ENCODE measurements at regions not wholly inside any gene's neighbourhood (a gene's known extent, or its start where the extent isn't known, plus 50 kb on each side); places are given as distances from the start of the nearest gene placed in this dataset.

DNA sequence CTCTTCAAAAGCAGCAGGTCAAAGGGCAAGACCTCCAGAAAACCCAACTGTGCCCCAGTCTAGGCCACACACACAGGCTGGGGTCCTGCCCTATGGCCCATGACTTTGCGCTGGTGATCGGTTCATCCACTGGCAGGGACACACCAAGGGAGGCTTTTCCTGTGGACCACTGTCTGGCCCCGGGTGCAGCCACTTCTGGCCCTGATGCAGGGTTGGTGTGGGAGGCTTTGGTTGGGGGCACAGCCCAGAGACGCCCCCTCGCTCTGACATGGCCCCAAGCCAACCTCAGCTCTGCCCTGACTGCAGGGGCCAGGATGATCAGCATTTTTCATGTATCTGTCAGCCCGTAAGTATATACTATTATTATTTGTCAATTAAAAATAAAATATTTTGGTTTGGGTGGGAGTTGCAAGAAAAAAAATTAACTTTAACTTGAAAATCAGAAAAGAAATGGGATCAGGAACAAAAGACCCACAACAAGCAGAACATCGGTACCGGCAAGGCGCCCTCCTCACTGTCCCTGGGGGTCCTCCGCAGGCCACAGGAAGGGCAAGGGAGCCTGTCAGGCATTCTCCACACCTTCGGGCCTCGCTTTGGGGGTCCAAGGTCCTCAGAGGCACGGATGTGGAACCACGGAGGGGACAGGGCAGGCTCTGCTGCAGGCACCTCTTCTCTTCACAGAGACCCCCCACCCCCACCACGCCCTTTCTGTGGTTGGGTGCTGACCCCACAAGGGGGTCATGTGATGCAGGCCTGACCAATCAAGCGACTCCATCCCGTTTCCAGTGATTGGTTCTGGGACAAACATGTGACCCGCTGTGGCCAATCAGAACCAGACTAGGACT lies 181.5 kb upstream of the SFSWAP start:
- Histone ChIP-seq H3K9ac (ENCODE audit: low read length) (no peak overlapping the region), H4K5ac (ENCODE audit: low read length) (no peak overlapping the region), H3K27ac (ENCODE audit: low read depth, low read length) (no peak overlapping the region), H3K36me3 (ENCODE audit: control insufficient read depth, insufficient read depth, low read length) (no peaks in the 10 kb centered on the region), H3K23ac (ENCODE audit: low read length) (no peak overlapping the region), H3K79me1 (ENCODE audit: low read length) (no peaks in the 10 kb centered on the region), H3K79me2 (ENCODE audit: control insufficient read depth, insufficient read depth, low read length) (no peaks in the 10 kb centered on the region), H3K4me1 (ENCODE audit: control insufficient read depth, low read depth, low read length) (no peaks in the 10 kb centered on the region), H3K4me2 (ENCODE audit: low read length) (no peak overlapping the region), H4K8ac (ENCODE audit: low read depth, low read length) (no peak overlapping the region), H3K4ac (ENCODE audit: low read depth, low read length) (no peak overlapping the region), H3K4me3 (ENCODE audit: low read length) (no peak overlapping the region), H3K27me3 (ENCODE audit: insufficient read depth, low read length, poor library complexity) (no peaks in the 10 kb centered on the region), H3K18ac (ENCODE audit: low read length) (no peak overlapping the region), H2BK15ac (replicated peaks; ENCODE audit: low read depth) (no peak overlapping the region), H2AK5ac (ENCODE audit: low read length) (no peak overlapping the region), H2BK120ac (ENCODE audit: low read depth, low read length) (no peak overlapping the region), H3K56ac (ENCODE audit: low read length) (no peak overlapping the region), H2BK5ac (ENCODE audit: low read length) (no peak overlapping the region)
- no CpG with 5 or more reads among the region's 18 CpGs for WGBS (ENCODE audit: extremely low coverage, insufficient coverage, low lambda C conversion rate)
- DNase-seq, result no peak

DNA sequence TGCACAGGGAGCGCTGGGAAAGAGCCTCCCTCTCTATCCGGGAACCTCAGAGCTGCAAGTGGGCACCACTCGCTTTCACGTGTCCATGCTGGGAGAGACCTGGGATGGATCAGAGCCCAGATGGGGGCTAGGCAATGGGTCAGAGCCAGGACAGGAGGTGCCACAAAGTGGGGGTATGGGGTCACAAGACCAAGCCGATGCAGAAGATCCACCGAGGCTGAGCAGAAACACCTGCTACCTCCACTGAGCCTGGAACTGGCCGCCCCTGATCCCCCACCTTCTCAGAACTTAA lies 180.9 kb upstream of the SFSWAP start:
- no peak overlapping the region for H2BK120ac ChIP-seq (ENCODE audit: low read depth, low read length)
- no peak overlapping the region for H3K23ac ChIP-seq (ENCODE audit: low read length)
- H2BK5ac ChIP-seq (ENCODE audit: low read length), result no peak overlapping the region
- no peak overlapping the region for H2AK5ac ChIP-seq (ENCODE audit: low read length)
- H4K8ac ChIP-seq (ENCODE audit: low read depth, low read length), result no peak overlapping the region
- H3K4me3 ChIP-seq (ENCODE audit: low read length), result no peak overlapping the region
- H3K36me3 ChIP-seq (ENCODE audit: control insufficient read depth, insufficient read depth, low read length), result no peaks in the 10 kb centered on the region
- no peak for DNase-seq
- no peak overlapping the region for H3K27ac ChIP-seq (ENCODE audit: low read depth, low read length)
- no peak overlapping the region for H4K5ac ChIP-seq (ENCODE audit: low read length)
- no peak overlapping the region for H3K18ac ChIP-seq (ENCODE audit: low read length)
- no peaks in the 10 kb centered on the region for H3K79me1 ChIP-seq (ENCODE audit: low read length)
- H3K56ac ChIP-seq (ENCODE audit: low read length), result no peak overlapping the region
- H3K4me2 ChIP-seq (ENCODE audit: low read length), result no peak overlapping the region
- H3K4me1 ChIP-seq (ENCODE audit: control insufficient read depth, low read depth, low read length), result no peaks in the 10 kb centered on the region
- H3K79me2 ChIP-seq (ENCODE audit: control insufficient read depth, insufficient read depth, low read length), result no peaks in the 10 kb centered on the region
- H3K4ac ChIP-seq (ENCODE audit: low read depth, low read length), result no peak overlapping the region
- WGBS (ENCODE audit: extremely low coverage, insufficient coverage, low lambda C conversion rate), result no CpG with 5 or more reads among the region's 7 CpGs
- no peaks in the 10 kb centered on the region for H3K27me3 ChIP-seq (ENCODE audit: insufficient read depth, low read length, poor library complexity)
- no peak overlapping the region for H3K9ac ChIP-seq (ENCODE audit: low read length)
- H2BK15ac ChIP-seq (replicated peaks; ENCODE audit: low read depth), result no peak overlapping the region

DNA sequence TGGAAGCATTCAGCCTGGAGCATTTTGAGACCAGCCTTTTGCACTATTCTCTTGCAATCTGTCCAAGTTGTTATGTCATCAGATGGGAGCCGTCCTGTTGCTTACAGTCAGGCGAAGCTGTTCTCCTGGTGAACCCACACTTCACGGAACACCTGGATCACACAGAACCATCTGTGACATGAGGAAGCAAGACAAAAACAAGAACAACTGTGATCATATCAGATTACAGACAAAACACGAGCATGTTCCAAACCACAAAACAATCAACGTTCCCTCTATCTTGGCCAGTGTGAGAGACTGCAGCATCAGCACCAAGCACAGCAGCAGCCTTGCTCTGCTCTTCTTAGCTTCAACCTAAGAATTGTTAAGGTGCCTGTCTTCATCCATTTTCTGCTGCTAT lies 180.5 kb upstream of the SFSWAP start:
- H3K23ac ChIP-seq (ENCODE audit: low read length), result no peak overlapping the region
- no peak overlapping the region for H2BK5ac ChIP-seq (ENCODE audit: low read length)

DNA sequence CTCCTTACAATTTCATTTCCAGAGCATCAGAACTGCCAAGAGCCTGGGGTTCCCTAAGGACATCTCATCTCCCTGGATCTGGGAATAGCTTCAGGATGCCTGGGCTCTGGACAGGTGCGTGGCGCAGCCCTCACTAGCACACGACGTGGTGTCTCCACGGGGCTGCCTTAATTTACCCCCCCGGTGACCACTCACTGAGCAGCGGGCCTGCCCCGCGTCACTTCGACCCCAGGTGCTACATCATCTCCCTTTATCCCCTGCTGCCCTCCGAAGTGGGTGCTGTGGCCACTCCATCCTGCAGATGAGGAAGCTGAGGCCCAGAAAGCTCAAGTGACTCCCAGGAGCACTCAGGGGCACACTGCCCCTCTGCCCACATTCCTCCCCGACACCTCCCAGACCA lies 177.8 kb upstream of the SFSWAP start:
- Histone ChIP-seq H3K27me3 (ENCODE audit: insufficient read depth, low read length, poor library complexity) (no peaks in the 10 kb centered on the region), H3K4ac (ENCODE audit: low read depth, low read length) (no peak overlapping the region), H2BK15ac (replicated peaks; ENCODE audit: low read depth) (no peak overlapping the region), H2BK5ac (ENCODE audit: low read length) (no peak overlapping the region), H4K8ac (ENCODE audit: low read depth, low read length) (no peak overlapping the region), H3K23ac (ENCODE audit: low read length) (no peak overlapping the region), H3K79me2 (ENCODE audit: control insufficient read depth, insufficient read depth, low read length) (no peaks in the 10 kb centered on the region), H2AK5ac (ENCODE audit: low read length) (no peak overlapping the region), H3K36me3 (ENCODE audit: control insufficient read depth, insufficient read depth, low read length) (no peaks in the 10 kb centered on the region), H3K4me1 (ENCODE audit: control insufficient read depth, low read depth, low read length) (no peaks in the 10 kb centered on the region), H3K4me3 (ENCODE audit: low read length) (no peak overlapping the region), H4K5ac (ENCODE audit: low read length) (no peak overlapping the region), H3K4me2 (ENCODE audit: low read length) (no peak overlapping the region), H2BK120ac (ENCODE audit: low read depth, low read length) (no peak overlapping the region), H3K79me1 (ENCODE audit: low read length) (no peaks in the 10 kb centered on the region), H3K27ac (ENCODE audit: low read depth, low read length) (no peak overlapping the region), H3K18ac (ENCODE audit: low read length) (no peak overlapping the region), H3K56ac (ENCODE audit: low read length) (no peak overlapping the region), H3K9ac (ENCODE audit: low read length) (no peak overlapping the region)
- no CpG with 5 or more reads among the region's 12 CpGs for WGBS (ENCODE audit: extremely low coverage, insufficient coverage, low lambda C conversion rate)
- DNase-seq, result no peak

More for the DNA sequence above, 180.5 kb upstream of the SFSWAP start:
- Histone ChIP-seq H3K79me2 (ENCODE audit: control insufficient read depth, insufficient read depth, low read length) (no peaks in the 10 kb centered on the region), H3K56ac (ENCODE audit: low read length) (no peak overlapping the region), H2BK120ac (ENCODE audit: low read depth, low read length) (no peak overlapping the region), H4K5ac (ENCODE audit: low read length) (no peak overlapping the region), H3K4me3 (ENCODE audit: low read length) (no peak overlapping the region), H3K18ac (ENCODE audit: low read length) (no peak overlapping the region), H3K4me1 (ENCODE audit: control insufficient read depth, low read depth, low read length) (no peaks in the 10 kb centered on the region), H3K36me3 (ENCODE audit: control insufficient read depth, insufficient read depth, low read length) (no peaks in the 10 kb centered on the region), H3K27me3 (ENCODE audit: insufficient read depth, low read length, poor library complexity) (no peaks in the 10 kb centered on the region), H4K8ac (ENCODE audit: low read depth, low read length) (no peak overlapping the region), H3K9ac (ENCODE audit: low read length) (no peak overlapping the region), H3K27ac (ENCODE audit: low read depth, low read length) (no peak overlapping the region), H3K79me1 (ENCODE audit: low read length) (no peaks in the 10 kb centered on the region), H3K4ac (ENCODE audit: low read depth, low read length) (no peak overlapping the region), H3K4me2 (ENCODE audit: low read length) (no peak overlapping the region), H2BK15ac (replicated peaks; ENCODE audit: low read depth) (no peak overlapping the region), H2AK5ac (ENCODE audit: low read length) (no peak overlapping the region)
- DNase-seq, result no peak
- no CpG with 5 or more reads among the region's 5 CpGs for WGBS (ENCODE audit: extremely low coverage, insufficient coverage, low lambda C conversion rate)

DNA sequence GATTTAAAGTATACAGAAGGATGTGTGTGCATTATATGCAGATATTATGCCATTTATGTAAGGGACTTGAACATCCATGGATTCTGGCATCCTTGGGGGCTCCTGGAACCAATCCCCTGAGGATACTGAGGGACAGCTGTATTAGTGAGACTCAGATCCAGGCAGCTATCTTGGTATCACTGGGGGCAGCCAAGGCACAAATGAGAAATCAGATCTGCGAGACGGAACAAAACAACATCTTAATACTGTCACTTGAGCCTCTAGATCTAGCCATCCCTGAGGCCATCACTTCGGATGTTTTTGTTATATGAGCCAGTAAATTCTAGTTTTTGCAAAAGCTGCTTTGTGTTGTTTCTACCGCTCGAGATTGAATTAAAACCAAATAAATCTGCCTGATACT lies 175.1 kb upstream of the SFSWAP start:
- no peak overlapping the region for H4K8ac ChIP-seq (ENCODE audit: low read depth, low read length)
- DNase-seq, result no peak
- no peak overlapping the region for H3K23ac ChIP-seq (ENCODE audit: low read length)
- no peaks in the 10 kb centered on the region for H3K79me1 ChIP-seq (ENCODE audit: low read length)
- no peak overlapping the region for H4K5ac ChIP-seq (ENCODE audit: low read length)
- no CpG with 5 or more reads among the region's 5 CpGs for WGBS (ENCODE audit: extremely low coverage, insufficient coverage, low lambda C conversion rate)
- no peak overlapping the region for H3K18ac ChIP-seq (ENCODE audit: low read length)
- H3K4me1 ChIP-seq (ENCODE audit: control insufficient read depth, low read depth, low read length), result no peaks in the 10 kb centered on the region
- no peaks in the 10 kb centered on the region for H3K27me3 ChIP-seq (ENCODE audit: insufficient read depth, low read length, poor library complexity)
- no peak overlapping the region for H3K27ac ChIP-seq (ENCODE audit: low read depth, low read length)
- no peak overlapping the region for H3K9ac ChIP-seq (ENCODE audit: low read length)
- H3K56ac ChIP-seq (ENCODE audit: low read length), result no peak overlapping the region
- H2BK15ac ChIP-seq (replicated peaks; ENCODE audit: low read depth), result no peak overlapping the region
- H3K4ac ChIP-seq (ENCODE audit: low read depth, low read length), result no peak overlapping the region
- H3K79me2 ChIP-seq (ENCODE audit: control insufficient read depth, insufficient read depth, low read length), result no peaks in the 10 kb centered on the region
- no peak overlapping the region for H2BK120ac ChIP-seq (ENCODE audit: low read depth, low read length)
- no peak overlapping the region for H2AK5ac ChIP-seq (ENCODE audit: low read length)
- H3K36me3 ChIP-seq (ENCODE audit: control insufficient read depth, insufficient read depth, low read length), result no peaks in the 10 kb centered on the region
- H2BK5ac ChIP-seq (ENCODE audit: low read length), result no peak overlapping the region
- no peak overlapping the region for H3K4me3 ChIP-seq (ENCODE audit: low read length)
- no peak overlapping the region for H3K4me2 ChIP-seq (ENCODE audit: low read length)

DNA sequence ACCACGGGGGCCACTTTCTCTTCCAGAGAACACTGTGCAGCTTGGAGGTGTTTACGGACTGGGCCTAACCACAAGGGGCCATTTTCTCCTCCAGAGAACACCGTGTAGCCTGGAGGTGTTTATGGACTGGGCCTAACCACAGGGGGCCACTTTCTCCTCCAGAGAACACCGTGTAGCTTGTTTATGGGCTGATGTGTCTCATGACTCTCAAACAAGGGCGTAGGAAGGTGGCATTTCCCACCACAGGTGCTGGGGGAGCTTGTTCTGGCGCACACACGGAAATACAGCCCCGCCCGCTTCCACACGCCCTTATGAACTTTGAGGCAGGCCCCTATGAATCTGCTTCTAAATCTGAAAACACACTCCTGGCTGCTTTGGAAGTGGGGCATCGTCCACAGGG lies 174.6 kb upstream of the SFSWAP start:
- no CpG with 5 or more reads among the region's 11 CpGs for WGBS (ENCODE audit: extremely low coverage, insufficient coverage, low lambda C conversion rate)
- Histone ChIP-seq H3K18ac (ENCODE audit: low read length) (no peak overlapping the region), H3K9ac (ENCODE audit: low read length) (no peak overlapping the region), H3K79me1 (ENCODE audit: low read length) (no peaks in the 10 kb centered on the region), H4K8ac (ENCODE audit: low read depth, low read length) (no peak overlapping the region), H4K5ac (ENCODE audit: low read length) (no peak overlapping the region), H3K27ac (ENCODE audit: low read depth, low read length) (no peak overlapping the region), H3K4me1 (ENCODE audit: control insufficient read depth, low read depth, low read length) (no peaks in the 10 kb centered on the region), H3K4me2 (ENCODE audit: low read length) (no peak overlapping the region), H2BK120ac (ENCODE audit: low read depth, low read length) (no peak overlapping the region), H3K27me3 (ENCODE audit: insufficient read depth, low read length, poor library complexity) (no peaks in the 10 kb centered on the region), H2BK15ac (replicated peaks; ENCODE audit: low read depth) (no peak overlapping the region), H2AK5ac (ENCODE audit: low read length) (no peak overlapping the region), H3K56ac (ENCODE audit: low read length) (no peak overlapping the region), H3K79me2 (ENCODE audit: control insufficient read depth, insufficient read depth, low read length) (no peaks in the 10 kb centered on the region), H3K4me3 (ENCODE audit: low read length) (no peak overlapping the region), H3K36me3 (ENCODE audit: control insufficient read depth, insufficient read depth, low read length) (no peaks in the 10 kb centered on the region), H3K4ac (ENCODE audit: low read depth, low read length) (no peak overlapping the region), H3K23ac (ENCODE audit: low read length) (no peak overlapping the region), H2BK5ac (ENCODE audit: low read length) (no peak overlapping the region)
- no peak for DNase-seq

Data from mesendoderm (in vitro differentiated cells).